SK-N-SH (cell line): ENCODE measurements at regions not wholly inside any gene's neighbourhood (a gene's known extent, or its start where the extent isn't known, plus 50 kb on each side); places are given as distances from the start of the nearest gene placed in this dataset.

Experiments used
- EZH2phosphoT487 ChIP-seq: fragments of 200-600 bp; sonication (generic); IDR thresholded peaks from 2 replicates; pipeline ENCODE4 v1.6.1; 2017; ENCODE audit warnings: low read depth, mixed run types, mild to moderate bottlenecking, antibody characterized with exemption, moderate library complexity, borderline replicate concordance
- YY1 ChIP-seq: IDR thresholded peaks from 2 replicates; pipeline ENCODE4 v1.4.0; 2012; ENCODE audit warnings: low read depth, mild to moderate bottlenecking
- TF ChIP-seq, protein P1 (sequence below): fragments of 200-600 bp; sonication (generic); IDR thresholded peaks from 2 replicates; pipeline ENCODE4 v1.6.1; 2017; ENCODE audit warnings: antibody characterized with exemption, mild to moderate bottlenecking, moderate library complexity

- TF ChIP-seq EZH2phosphoT487, result no peak
- TF ChIP-seq, protein P1, sequence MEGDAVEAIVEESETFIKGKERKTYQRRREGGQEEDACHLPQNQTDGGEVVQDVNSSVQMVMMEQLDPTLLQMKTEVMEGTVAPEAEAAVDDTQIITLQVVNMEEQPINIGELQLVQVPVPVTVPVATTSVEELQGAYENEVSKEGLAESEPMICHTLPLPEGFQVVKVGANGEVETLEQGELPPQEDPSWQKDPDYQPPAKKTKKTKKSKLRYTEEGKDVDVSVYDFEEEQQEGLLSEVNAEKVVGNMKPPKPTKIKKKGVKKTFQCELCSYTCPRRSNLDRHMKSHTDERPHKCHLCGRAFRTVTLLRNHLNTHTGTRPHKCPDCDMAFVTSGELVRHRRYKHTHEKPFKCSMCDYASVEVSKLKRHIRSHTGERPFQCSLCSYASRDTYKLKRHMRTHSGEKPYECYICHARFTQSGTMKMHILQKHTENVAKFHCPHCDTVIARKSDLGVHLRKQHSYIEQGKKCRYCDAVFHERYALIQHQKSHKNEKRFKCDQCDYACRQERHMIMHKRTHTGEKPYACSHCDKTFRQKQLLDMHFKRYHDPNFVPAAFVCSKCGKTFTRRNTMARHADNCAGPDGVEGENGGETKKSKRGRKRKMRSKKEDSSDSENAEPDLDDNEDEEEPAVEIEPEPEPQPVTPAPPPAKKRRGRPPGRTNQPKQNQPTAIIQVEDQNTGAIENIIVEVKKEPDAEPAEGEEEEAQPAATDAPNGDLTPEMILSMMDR, result no peak
- no peak for TF ChIP-seq YY1
Measured at GRCh38 chr18:34457761-34458160, 233.0 kb upstream of the NOL4 start.
